HG02870 (cell line): ENCODE measurements at regions not wholly inside any gene's neighbourhood (a gene's known extent, or its start where the extent isn't known, plus 50 kb on each side); places are given as distances from the start of the nearest gene placed in this dataset.
"Not testable (repeated sequence)": the region's sequence is repeated elsewhere in the genome, so short reads cannot be mapped to it uniquely, and the experiment has no call there.

Experiments
- ATAC-seq: cut with Tn5 transposase; IDR thresholded peaks from one replicate; pipeline ENCODE4 v1.9.1; 2021; ENCODE audit warnings: mild to moderate bottlenecking, moderate library complexity; ENCODE audit not compliant: unreplicated experiment

GRCh38 chr4:22630161-22630975 lies 62.4 kb upstream of the GBA3 start:
- ATAC-seq = not testable (repeated sequence)

- not testable (repeated sequence) for ATAC-seq
These were observed 61.6 kb upstream of the GBA3 start for GRCh38 chr4:22631167-22631566.

- ATAC-seq = no peak
These were observed 58.1 kb upstream of the GBA3 start for GRCh38 chr4:22634541-22635181.

- not testable (repeated sequence) for ATAC-seq
These were observed 57.6 kb upstream of the GBA3 start for GRCh38 chr4:22635182-22635549.

- ATAC-seq = no peak
These were observed 57.0 kb upstream of the GBA3 start for GRCh38 chr4:22635692-22636091.

- no peak for ATAC-seq
These were observed 55.4 kb upstream of the GBA3 start for GRCh38 chr4:22637306-22637705.
